B cell (primary cell): ENCODE measurements at regions not wholly inside any gene's neighbourhood (a gene's known extent, or its start where the extent isn't known, plus 50 kb on each side); places are given as distances from the start of the nearest gene placed in this dataset.

Experiments used
- CTCF ChIP-seq: fragments of 200-600 bp; IDR thresholded peaks from one replicate; pipeline ENCODE4 v1.8.0; 2022; ENCODE audit warnings: antibody characterized with exemption, mild to moderate bottlenecking
- EZH2 ChIP-seq: IDR thresholded peaks from 2 replicates; pipeline ENCODE4 v1.6.1; 2012; ENCODE audit warnings: borderline replicate concordance, low read depth, mild to moderate bottlenecking, moderate library complexity, low read length; ENCODE audit not compliant: insufficient read depth, poor library complexity, severe bottlenecking

GRCh38 chr5:173819521-173819920 is 68.6 kb upstream of the CPEB4 start:
- no peak for TF ChIP-seq CTCF
- TF ChIP-seq EZH2: no peak
